Suprapubic skin (tissue), 4 donors: ENCODE measurements at regions not wholly inside any gene's neighbourhood (a gene's known extent, or its start where the extent isn't known, plus 50 kb on each side); places are given as distances from the start of the nearest gene placed in this dataset.
"Not testable (repeated sequence)": the region's sequence is repeated elsewhere in the genome, so short reads cannot be mapped to it uniquely, and the experiment has no call there.

ENCODE experiments used
- DNase-seq, 2 donors: peaks; one replicate each; pipeline ENCODE4 v3.0.0-alpha.2; 2019; ENCODE audit warnings: low spot score in 2 of 2
- H3K27ac ChIP-seq: fragments of 200-600 bp; sonication (generic); one replicate; pipeline ENCODE4 v1.5.1; 2019
- H3K27me3 ChIP-seq: fragments of 200-600 bp; sonication (generic); one replicate; pipeline ENCODE4 v1.5.1; 2019
- H3K36me3 ChIP-seq: fragments of 200-600 bp; sonication (generic); one replicate; pipeline ENCODE4 v1.5.1; 2019
- H3K4me1 ChIP-seq: fragments of 200-600 bp; sonication (generic); one replicate; pipeline ENCODE4 v1.5.1; 2019
- H3K4me3 ChIP-seq: fragments of 200-600 bp; sonication (generic); one replicate; pipeline ENCODE4 v1.5.1; 2019; ENCODE audit warnings: mild to moderate bottlenecking
- H3K9me3 ChIP-seq: fragments of 200-600 bp; sonication (generic); one replicate; pipeline ENCODE4 v1.5.1; 2019
- EP300 ChIP-seq: sonication (generic); formaldehyde crosslinking; IDR thresholded peaks from one replicate; pipeline ENCODE4 v1.6.1; 2017; ENCODE audit warnings: antibody characterized with exemption
- POLR2A ChIP-seq, 2 donors: fragments of 450-650 bp; IDR thresholded peaks; one replicate each; pipeline ENCODE4 v1.6.1; 2017; ENCODE audit warnings: antibody characterized with exemption in 2 of 2, mild to moderate bottlenecking in 2 of 2, moderate library complexity in 2 of 2
- POLR2AphosphoS5 ChIP-seq, 3 donors: sonication (generic); formaldehyde crosslinking; IDR thresholded peaks; one replicate each; pipeline ENCODE4 v1.6.1; 2017; ENCODE audit warnings: antibody characterized with exemption in 3 of 3
- WGBS: methylation state at CpG from one replicate; pipeline ENCODE4 v1.1.5; 2018; 5-methylcytosine and 5-hydroxymethylcytosine counted together
- TF ChIP-seq, protein P1 (sequence below), 2 donors: fragments of 200-600 bp in 1 of 2; fragments of 450-650 bp in 1 of 2; sonication (generic) in 1 of 2; IDR thresholded peaks; one replicate each; pipeline ENCODE4 v1.5.1; 2016 to 2019; ENCODE audit warnings: antibody characterized with exemption in 2 of 2, mild to moderate bottlenecking in 1 of 2, moderate library complexity in 1 of 2

DNA sequence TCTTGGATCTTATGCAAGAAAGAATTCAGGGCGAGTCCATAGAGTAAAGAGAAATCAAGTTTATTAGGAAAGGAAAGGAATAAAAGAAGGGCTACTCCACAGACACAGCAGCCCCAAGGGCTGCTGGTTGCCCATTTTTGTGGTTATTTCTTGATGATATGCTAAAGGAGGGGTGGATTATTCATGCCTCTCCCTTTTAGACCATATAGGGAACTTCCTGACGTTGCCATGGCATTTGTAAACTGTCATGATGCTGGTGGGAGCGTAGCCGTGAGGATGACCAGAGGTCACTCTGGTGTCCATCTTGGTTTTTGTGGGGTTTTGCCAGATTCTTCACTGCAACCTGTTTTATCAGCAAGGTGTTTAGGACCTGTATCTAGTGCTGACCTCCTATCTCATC, 115.4 kb upstream of the CARD11 start:
- 74% methylated on average over 4 of the region's 4 CpGs for WGBS
- DNase-seq: no peak
- Histone ChIP-seq H3K9me3 (no peaks in the 10 kb centered on the region), H3K27ac (no peak overlapping the region), H3K4me1 (no peaks in the 10 kb centered on the region), H3K27me3 (peaks cover 17% of the 10 kb centered on the region), H3K36me3 (no peaks in the 10 kb centered on the region), H3K4me3 (no peak overlapping the region)
- TF ChIP-seq EP300: no peak
- no peak for TF ChIP-seq POLR2AphosphoS5 (IDR thresholded peaks at IDR 0.05)
- TF ChIP-seq, protein P1, sequence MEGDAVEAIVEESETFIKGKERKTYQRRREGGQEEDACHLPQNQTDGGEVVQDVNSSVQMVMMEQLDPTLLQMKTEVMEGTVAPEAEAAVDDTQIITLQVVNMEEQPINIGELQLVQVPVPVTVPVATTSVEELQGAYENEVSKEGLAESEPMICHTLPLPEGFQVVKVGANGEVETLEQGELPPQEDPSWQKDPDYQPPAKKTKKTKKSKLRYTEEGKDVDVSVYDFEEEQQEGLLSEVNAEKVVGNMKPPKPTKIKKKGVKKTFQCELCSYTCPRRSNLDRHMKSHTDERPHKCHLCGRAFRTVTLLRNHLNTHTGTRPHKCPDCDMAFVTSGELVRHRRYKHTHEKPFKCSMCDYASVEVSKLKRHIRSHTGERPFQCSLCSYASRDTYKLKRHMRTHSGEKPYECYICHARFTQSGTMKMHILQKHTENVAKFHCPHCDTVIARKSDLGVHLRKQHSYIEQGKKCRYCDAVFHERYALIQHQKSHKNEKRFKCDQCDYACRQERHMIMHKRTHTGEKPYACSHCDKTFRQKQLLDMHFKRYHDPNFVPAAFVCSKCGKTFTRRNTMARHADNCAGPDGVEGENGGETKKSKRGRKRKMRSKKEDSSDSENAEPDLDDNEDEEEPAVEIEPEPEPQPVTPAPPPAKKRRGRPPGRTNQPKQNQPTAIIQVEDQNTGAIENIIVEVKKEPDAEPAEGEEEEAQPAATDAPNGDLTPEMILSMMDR (IDR thresholded peaks at IDR 0.05): no peak
- TF ChIP-seq POLR2A (IDR thresholded peaks at IDR 0.05): no peak

DNA sequence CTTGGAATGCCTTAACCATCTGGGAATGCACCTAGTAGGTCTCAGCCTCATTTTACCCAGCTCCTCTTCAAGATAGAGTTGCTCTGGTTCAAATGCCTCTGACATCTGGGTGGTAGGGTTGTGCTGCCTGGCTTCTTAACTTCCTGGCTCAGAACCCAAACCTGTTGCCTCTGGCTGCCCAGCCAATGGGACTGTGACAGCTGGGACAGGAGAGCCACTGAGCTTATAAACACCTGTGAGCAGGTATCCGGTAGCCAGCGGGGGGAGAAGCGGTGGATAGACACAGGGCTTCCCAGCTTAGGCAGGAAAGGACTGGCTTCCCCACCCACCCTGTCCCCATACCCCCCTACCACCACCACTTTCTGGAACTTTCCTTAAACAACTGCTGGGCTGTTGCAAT, 115.8 kb upstream of the CARD11 start:
- H3K27ac ChIP-seq: no peak overlapping the region
- 93% methylated on average over 3 of the region's 3 CpGs for WGBS
- no peak for DNase-seq
- peaks cover 14% of the 10 kb centered on the region for H3K27me3 ChIP-seq
- no peaks in the 10 kb centered on the region for H3K4me1 ChIP-seq
- no peak overlapping the region for H3K4me3 ChIP-seq
- TF ChIP-seq, protein P1 (IDR thresholded peaks at IDR 0.05): no peak
- TF ChIP-seq POLR2AphosphoS5 (IDR thresholded peaks at IDR 0.05) (no peak), EP300 (no peak), POLR2A (IDR thresholded peaks at IDR 0.05) (no peak)
- H3K36me3 ChIP-seq: no peaks in the 10 kb centered on the region
- no peaks in the 10 kb centered on the region for H3K9me3 ChIP-seq

DNA sequence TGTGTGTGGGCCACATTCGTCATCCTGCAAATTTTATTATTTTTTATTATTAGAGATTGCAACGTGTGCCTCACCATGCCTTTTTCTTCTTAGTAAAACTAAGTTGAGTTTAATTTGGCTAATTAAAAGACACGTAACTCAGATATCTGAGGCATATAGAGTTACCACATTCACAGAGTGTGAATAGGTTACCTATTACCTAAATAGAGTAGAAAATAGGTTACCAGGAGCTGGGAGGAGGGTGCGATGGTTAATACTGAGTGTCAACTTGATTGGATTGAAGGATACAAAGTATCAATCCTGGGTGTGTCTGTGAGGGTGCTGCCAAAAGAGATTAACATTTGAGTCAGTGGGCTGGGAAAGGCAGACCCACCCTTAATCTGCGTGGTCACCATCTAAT, 116.3 kb upstream of the CARD11 start:
- H3K4me1 ChIP-seq, H3K9me3 ChIP-seq, DNase-seq, H3K36me3 ChIP-seq, H3K4me3 ChIP-seq, H3K27ac ChIP-seq: not testable (repeated sequence)
- WGBS: 79% methylated on average over 5 of the region's 5 CpGs
- H3K27me3 ChIP-seq: peaks cover 16% of the 10 kb centered on the region

GRCh38 chr7:3162289-3162688, 118.6 kb upstream of the CARD11 start:
- TF ChIP-seq, protein P1 (IDR thresholded peaks at IDR 0.05): no peak
- no peak for TF ChIP-seq POLR2AphosphoS5 (IDR thresholded peaks at IDR 0.05)
- no peak for TF ChIP-seq EP300
- no peak for TF ChIP-seq POLR2A (IDR thresholded peaks at IDR 0.05)
- WGBS: 82% methylated on average over 2 of the region's 2 CpGs
- Histone ChIP-seq H3K27ac (no peak overlapping the region), H3K27me3 (peaks cover 27% of the 10 kb centered on the region), H3K36me3 (no peaks in the 10 kb centered on the region), H3K4me1 (no peaks in the 10 kb centered on the region), H3K4me3 (no peak overlapping the region), H3K9me3 (no peaks in the 10 kb centered on the region)
- no peak for DNase-seq

- WGBS: 60% methylated on average over 3 of the region's 4 CpGs
- not testable (repeated sequence) for H3K4me3 ChIP-seq, H3K4me1 ChIP-seq, H3K36me3 ChIP-seq, H3K9me3 ChIP-seq, DNase-seq, H3K27ac ChIP-seq
- H3K27me3 ChIP-seq: peaks cover 31% of the 10 kb centered on the region
These were observed 119.1 kb upstream of the CARD11 start for GRCh38 chr7:3162798-3163197.

- Histone ChIP-seq H3K36me3 (no peaks in the 10 kb centered on the region), H3K27me3 (peaks cover 38% of the 10 kb centered on the region), H3K9me3 (no peaks in the 10 kb centered on the region), H3K4me3 (no peak overlapping the region), H3K27ac (no peak overlapping the region), H3K4me1 (no peaks in the 10 kb centered on the region)
- WGBS: 49% methylated on average over 10 of the region's 10 CpGs
- TF ChIP-seq POLR2AphosphoS5 (IDR thresholded peaks at IDR 0.05): no peak
- TF ChIP-seq POLR2A (IDR thresholded peaks at IDR 0.05): no peak
- no peak for TF ChIP-seq EP300
- TF ChIP-seq, protein P1 (IDR thresholded peaks at IDR 0.05): no peak
- DNase-seq: no peak
These were observed 120.7 kb upstream of the CARD11 start for GRCh38 chr7:3164380-3164792.
